ENCODE measurements at regions not wholly inside any gene's neighbourhood (a gene's known extent, or its start where the extent isn't known, plus 50 kb on each side); places are given as distances from the start of the nearest gene placed in this dataset.

DNA sequence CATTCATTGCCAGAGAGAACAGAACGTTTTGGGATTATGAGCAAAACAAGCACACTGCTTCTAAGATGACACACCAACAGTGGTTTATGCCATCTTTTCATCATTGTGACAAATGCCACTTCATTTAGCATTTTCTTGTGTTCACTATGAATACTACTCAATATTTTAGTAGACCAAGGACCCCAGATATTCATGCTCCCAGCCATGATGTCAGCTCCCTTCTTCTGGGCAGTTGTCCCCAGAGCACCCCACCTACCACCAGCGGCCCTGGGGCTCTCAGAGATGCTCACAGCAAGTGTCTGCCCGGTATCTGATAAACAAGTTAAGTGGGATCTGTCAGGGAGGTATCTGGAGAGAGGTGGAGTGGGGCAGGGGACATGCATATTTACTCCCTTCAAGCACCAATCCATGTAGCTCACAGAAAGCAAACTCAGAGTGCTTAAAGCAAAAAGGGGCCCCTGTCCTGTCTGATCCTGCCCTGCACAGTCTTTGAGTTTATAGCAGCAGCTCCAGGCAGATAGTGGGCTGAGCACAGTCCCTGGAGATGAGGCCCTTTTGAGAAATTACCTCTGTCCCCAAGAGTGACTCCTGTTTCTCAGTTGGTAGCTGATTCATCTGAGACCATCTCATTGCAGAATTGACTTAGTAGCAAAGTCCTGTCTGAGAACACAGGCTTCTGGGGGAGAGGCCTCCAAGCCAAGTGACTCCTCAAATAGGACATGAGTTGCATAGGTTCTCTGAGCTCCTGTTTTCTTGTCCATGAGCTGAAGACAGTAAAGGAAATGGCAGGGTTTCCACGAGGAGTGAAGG lies 281.8 kb upstream of the KLF6 start:
- Histone ChIP-seq H3K4me1 (replicated peaks in 1 of 2; ENCODE audit: control insufficient read depth in 2 of 2, insufficient read depth in 2 of 2, low read length in 2 of 2) (no peaks in the 10 kb centered on the region; a peak in 1 of 5 replicates), H3K4me2 (ENCODE audit: insufficient read depth, low read length) (no peak overlapping the region), H3K27me3 (ENCODE audit: control insufficient read depth in 2 of 2, insufficient read depth in 2 of 2, low read length in 2 of 2) (peaks cover 4 to 30% of the 10 kb centered on the region in 2 experiments; a peak in 4 of 5 replicates), H4K20me1 (replicated peaks; ENCODE audit: control insufficient read depth, insufficient read depth, low read length) (no peaks in the 10 kb centered on the region), H3K4me3 (no peak overlapping the region), H3K36me3 (ENCODE audit: control insufficient read depth, insufficient read depth, low read length) (no peaks in the 10 kb centered on the region), H3K79me2 (ENCODE audit: control insufficient read depth, insufficient read depth, low read length) (no peaks in the 10 kb centered on the region), H2AFZ (ENCODE audit: low read depth, low read length) (no peak overlapping the region), H3K27ac (ENCODE audit: extremely low read depth, low read depth, low read length) (no peak overlapping the region), H3K9me3 (replicated peaks; ENCODE audit: control insufficient read depth, insufficient read depth, low read depth, low read length) (no peaks in the 10 kb centered on the region), H3K9ac (ENCODE audit: insufficient read depth in 1 of 2, low read depth in 2 of 2, low read length in 2 of 2) (no peak overlapping the region), H3K9me1 (ENCODE audit: control insufficient read depth, insufficient read depth, low read length) (no peaks in the 10 kb centered on the region)
- in situ Hi-C loops (cut with MboI) (no loop called here), intact Hi-C loops (cut with micrococcal nuclease) (no loop called here)
- POLR2A ChIA-PET, result no interaction called here
- no peak for ATAC-seq
- BruUV-seq (replicated peaks), result no TSS peak
- no peak for DNase-seq (ENCODE audit: extremely low read depth in 1 of 4, low spot score in 3 of 4)
- CTCF ChIA-PET (ENCODE audit: low intra/inter-chr PET ratio), result no interaction called here
- WGBS (ENCODE audit: insufficient coverage, low coverage, missing lambda C conversion rate), result 0% methylated on average over 4 of the region's 4 CpGs
- FAIRE-seq, result no peak
- TF ChIP-seq SP1 (CRISPR knock-in tag; IDR thresholded peaks at IDR 0.05), result no peak
- TF ChIP-seq FOS (IDR thresholded peaks at IDR 0.05; ENCODE audit: extremely low read depth, insufficient read length), result no peak
- TF ChIP-seq, protein P1, sequence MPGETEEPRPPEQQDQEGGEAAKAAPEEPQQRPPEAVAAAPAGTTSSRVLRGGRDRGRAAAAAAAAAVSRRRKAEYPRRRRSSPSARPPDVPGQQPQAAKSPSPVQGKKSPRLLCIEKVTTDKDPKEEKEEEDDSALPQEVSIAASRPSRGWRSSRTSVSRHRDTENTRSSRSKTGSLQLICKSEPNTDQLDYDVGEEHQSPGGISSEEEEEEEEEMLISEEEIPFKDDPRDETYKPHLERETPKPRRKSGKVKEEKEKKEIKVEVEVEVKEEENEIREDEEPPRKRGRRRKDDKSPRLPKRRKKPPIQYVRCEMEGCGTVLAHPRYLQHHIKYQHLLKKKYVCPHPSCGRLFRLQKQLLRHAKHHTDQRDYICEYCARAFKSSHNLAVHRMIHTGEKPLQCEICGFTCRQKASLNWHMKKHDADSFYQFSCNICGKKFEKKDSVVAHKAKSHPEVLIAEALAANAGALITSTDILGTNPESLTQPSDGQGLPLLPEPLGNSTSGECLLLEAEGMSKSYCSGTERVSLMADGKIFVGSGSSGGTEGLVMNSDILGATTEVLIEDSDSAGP (CRISPR knock-in tag; IDR thresholded peaks at IDR 0.05), result no peak
- no peak for TF ChIP-seq RNF2 (IDR thresholded peaks at IDR 0.05)
- no peak for TF ChIP-seq NR4A1 (CRISPR knock-in tag; IDR thresholded peaks at IDR 0.05)
- no peak for TF ChIP-seq NR4A1 (tag; IDR thresholded peaks at IDR 0.05)
- TF ChIP-seq CTBP1 (IDR thresholded peaks at IDR 0.05; ENCODE audit: borderline replicate concordance), result no peak
- TF ChIP-seq ZNF764 (CRISPR knock-in tag; IDR thresholded peaks at IDR 0.05; ENCODE audit: low read depth), result no peak
- TF ChIP-seq, protein P2, sequence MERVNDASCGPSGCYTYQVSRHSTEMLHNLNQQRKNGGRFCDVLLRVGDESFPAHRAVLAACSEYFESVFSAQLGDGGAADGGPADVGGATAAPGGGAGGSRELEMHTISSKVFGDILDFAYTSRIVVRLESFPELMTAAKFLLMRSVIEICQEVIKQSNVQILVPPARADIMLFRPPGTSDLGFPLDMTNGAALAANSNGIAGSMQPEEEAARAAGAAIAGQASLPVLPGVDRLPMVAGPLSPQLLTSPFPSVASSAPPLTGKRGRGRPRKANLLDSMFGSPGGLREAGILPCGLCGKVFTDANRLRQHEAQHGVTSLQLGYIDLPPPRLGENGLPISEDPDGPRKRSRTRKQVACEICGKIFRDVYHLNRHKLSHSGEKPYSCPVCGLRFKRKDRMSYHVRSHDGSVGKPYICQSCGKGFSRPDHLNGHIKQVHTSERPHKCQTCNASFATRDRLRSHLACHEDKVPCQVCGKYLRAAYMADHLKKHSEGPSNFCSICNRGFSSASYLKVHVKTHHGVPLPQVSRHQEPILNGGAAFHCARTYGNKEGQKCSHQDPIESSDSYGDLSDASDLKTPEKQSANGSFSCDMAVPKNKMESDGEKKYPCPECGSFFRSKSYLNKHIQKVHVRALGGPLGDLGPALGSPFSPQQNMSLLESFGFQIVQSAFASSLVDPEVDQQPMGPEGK (CRISPR knock-in tag; IDR thresholded peaks at IDR 0.05; ENCODE audit: borderline replicate concordance), result no peak
- no peak for TF ChIP-seq SMAD4 (CRISPR knock-in tag; conservative IDR thresholded peaks at IDR 0.05)
- no peak for TF ChIP-seq ZNF324 (CRISPR knock-in tag; IDR thresholded peaks at IDR 0.05)
- TF ChIP-seq, protein P3, sequence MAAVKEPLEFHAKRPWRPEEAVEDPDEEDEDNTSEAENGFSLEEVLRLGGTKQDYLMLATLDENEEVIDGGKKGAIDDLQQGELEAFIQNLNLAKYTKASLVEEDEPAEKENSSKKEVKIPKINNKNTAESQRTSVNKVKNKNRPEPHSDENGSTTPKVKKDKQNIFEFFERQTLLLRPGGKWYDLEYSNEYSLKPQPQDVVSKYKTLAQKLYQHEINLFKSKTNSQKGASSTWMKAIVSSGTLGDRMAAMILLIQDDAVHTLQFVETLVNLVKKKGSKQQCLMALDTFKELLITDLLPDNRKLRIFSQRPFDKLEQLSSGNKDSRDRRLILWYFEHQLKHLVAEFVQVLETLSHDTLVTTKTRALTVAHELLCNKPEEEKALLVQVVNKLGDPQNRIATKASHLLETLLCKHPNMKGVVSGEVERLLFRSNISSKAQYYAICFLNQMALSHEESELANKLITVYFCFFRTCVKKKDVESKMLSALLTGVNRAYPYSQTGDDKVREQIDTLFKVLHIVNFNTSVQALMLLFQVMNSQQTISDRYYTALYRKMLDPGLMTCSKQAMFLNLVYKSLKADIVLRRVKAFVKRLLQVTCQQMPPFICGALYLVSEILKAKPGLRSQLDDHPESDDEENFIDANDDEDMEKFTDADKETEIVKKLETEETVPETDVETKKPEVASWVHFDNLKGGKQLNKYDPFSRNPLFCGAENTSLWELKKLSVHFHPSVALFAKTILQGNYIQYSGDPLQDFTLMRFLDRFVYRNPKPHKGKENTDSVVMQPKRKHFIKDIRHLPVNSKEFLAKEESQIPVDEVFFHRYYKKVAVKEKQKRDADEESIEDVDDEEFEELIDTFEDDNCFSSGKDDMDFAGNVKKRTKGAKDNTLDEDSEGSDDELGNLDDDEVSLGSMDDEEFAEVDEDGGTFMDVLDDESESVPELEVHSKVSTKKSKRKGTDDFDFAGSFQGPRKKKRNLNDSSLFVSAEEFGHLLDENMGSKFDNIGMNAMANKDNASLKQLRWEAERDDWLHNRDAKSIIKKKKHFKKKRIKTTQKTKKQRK (IDR thresholded peaks at IDR 0.05; ENCODE audit: borderline replicate concordance, low read depth, low read length), result no peak
- no peak for TF ChIP-seq DMBX1 (CRISPR knock-in tag; IDR thresholded peaks at IDR 0.05; ENCODE audit: borderline replicate concordance)
- TF ChIP-seq, protein P4, sequence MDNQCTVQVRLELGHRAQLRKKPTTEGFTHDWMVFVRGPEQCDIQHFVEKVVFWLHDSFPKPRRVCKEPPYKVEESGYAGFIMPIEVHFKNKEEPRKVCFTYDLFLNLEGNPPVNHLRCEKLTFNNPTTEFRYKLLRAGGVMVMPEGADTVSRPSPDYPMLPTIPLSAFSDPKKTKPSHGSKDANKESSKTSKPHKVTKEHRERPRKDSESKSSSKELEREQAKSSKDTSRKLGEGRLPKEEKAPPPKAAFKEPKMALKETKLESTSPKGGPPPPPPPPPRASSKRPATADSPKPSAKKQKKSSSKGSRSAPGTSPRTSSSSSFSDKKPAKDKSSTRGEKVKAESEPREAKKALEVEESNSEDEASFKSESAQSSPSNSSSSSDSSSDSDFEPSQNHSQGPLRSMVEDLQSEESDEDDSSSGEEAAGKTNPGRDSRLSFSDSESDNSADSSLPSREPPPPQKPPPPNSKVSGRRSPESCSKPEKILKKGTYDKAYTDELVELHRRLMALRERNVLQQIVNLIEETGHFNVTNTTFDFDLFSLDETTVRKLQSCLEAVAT (IDR thresholded peaks at IDR 0.05), result no peak

All from K562 (cell line).